Pancreas (tissue), 10 donors: ENCODE measurements at regions not wholly inside any gene's neighbourhood (a gene's known extent, or its start where the extent isn't known, plus 50 kb on each side); places are given as distances from the start of the nearest gene placed in this dataset.

Experiments
- ATAC-seq, 4 donors: fragments of 200-7000 bp; cut with Tn5 transposase; one replicate each; pipeline versions ENCODE4 v1.8.0 to v1.9.1; 2020; ENCODE audit warnings: mild to moderate bottlenecking in 4 of 4, moderate library complexity in 4 of 4
- DNase-seq, 6 donors: peaks; one replicate each; pipeline ENCODE4 v3.0.0-alpha.2; 2020
- FAIRE-seq: peaks from 2 replicates; lab custom pipeline; 2012; peaks lifted over from hg19 to GRCh38; lab: Jason Lieb, UNC
- H3K27ac ChIP-seq, 4 donors: fragments of 200-600 bp; sonication (generic); 1 replicate in 3 of 4; 2 replicates in 1 of 4; pipeline versions ENCODE4 v1.5.0 to v1.8.0; 2020
- H3K27me3 ChIP-seq, 4 donors: fragments of 200-600 bp; one replicate each; pipeline ENCODE4 v1.8.0; 2021
- H3K36me3 ChIP-seq, 3 donors: fragments of 200-600 bp; sonication (generic) in 1 of 3; one replicate each; pipeline versions ENCODE4 v1.5.0 to v1.8.0; 2020 to 2021
- H3K4me1 ChIP-seq, 3 donors: fragments of 200-600 bp; one replicate each; pipeline ENCODE4 v1.8.0; 2021
- H3K4me3 ChIP-seq, 4 donors: fragments of 200-600 bp; sonication (generic) in 2 of 4; one replicate each; pipeline versions ENCODE4 v1.5.0 to v1.8.0; 2020 to 2021
- H3K9me3 ChIP-seq, 4 donors: fragments of 200-600 bp; one replicate each; pipeline ENCODE4 v1.8.0; 2021
- CTCF ChIP-seq, 4 donors: fragments of 200-600 bp; sonication (generic) in 3 of 4; IDR thresholded peaks; one replicate each; pipeline versions ENCODE4 v1.5.0 to v1.8.0; 2021; ENCODE audit warnings: antibody characterized with exemption in 4 of 4
- WGBS, 2 donors: extraction: QIAGEN DNeasy Blood & Tissue Kit; methylation state at CpG; one replicate each; pipeline ENCODE4 v1.1.7; 2013; 5-methylcytosine and 5-hydroxymethylcytosine counted together
- intact Hi-C, 3 donors: fragments of 100-400 bp; cut with DNase I; formaldehyde crosslinking; loops; one replicate each; pipeline versions ENCODE4 v1.11.1 to v1.14.2; 2022
- donor health status: healthy with polysubstance abuse.
- donor health status: DM: no; HTN: no; CAD: no; lungs with moderate emphysema.
- donor health status: DM: no; HTN: no; CAD: no.
- donor health status: control.
- donor health status: control.
- donor health status: Bipolar disorder and iron deficiency.
- donor health status: DM: yes; HTN: yes; CAD: no.
- donor health status: DM: no; HTN: no; CAD: no.
- donor health status: DM: no; HTN: no; CAD: no.
- donor health status: DM: yes; HTN: yes; CAD: no.

GRCh38 chr3:111314898-111315297 is 227.1 kb upstream of the CD96 start:
- WGBS, 2 donors, result 33 to 41% methylated on average over 5 of the region's 5 CpGs
- H3K36me3 ChIP-seq, result no peaks in the 10 kb centered on the region
- H3K9me3 ChIP-seq, result no peaks in the 10 kb centered on the region
- TF ChIP-seq CTCF (IDR thresholded peaks at IDR 0.05), result no peak
- no peak overlapping the region for H3K4me3 ChIP-seq
- H3K27me3 ChIP-seq, result peaks cover 0 to 2% (median 0%) of the 10 kb centered on the region in 4 donors
- peaks cover 0 to 15% (median 2%) of the 10 kb centered on the region in 3 donors for H3K4me1 ChIP-seq
- DNase-seq (no peak), FAIRE-seq (no peak), ATAC-seq (no peak)
- no peak overlapping the region for H3K27ac ChIP-seq
- intact Hi-C loops, result no loop called here

GRCh38 chr3:111315930-111316587 is 225.9 kb upstream of the CD96 start:
- no peak for TF ChIP-seq CTCF (IDR thresholded peaks at IDR 0.05)
- no peak for FAIRE-seq
- 18 to 23% methylated on average over 4 of the region's 4 CpGs for WGBS, 2 donors

GRCh38 chr3:111318289-111318688 is 223.7 kb upstream of the CD96 start:
- Histone ChIP-seq H3K27ac (no peak overlapping the region), H3K36me3 (no peaks in the 10 kb centered on the region), H3K9me3 (no peaks in the 10 kb centered on the region), H3K4me3 (no peak overlapping the region), H3K27me3 (peaks cover 0 to 2% (median 0%) of the 10 kb centered on the region in 4 donors), H3K4me1 (peaks cover 0 to 3% (median 2%) of the 10 kb centered on the region in 3 donors)
- no peak for TF ChIP-seq CTCF (IDR thresholded peaks at IDR 0.05)
- ATAC-seq, result no peak
- FAIRE-seq, result no peak
- 38% methylated on average over 2 of the region's 2 CpGs for WGBS, 2 donors
- intact Hi-C loops, result no loop called here
- DNase-seq, result no peak

More at GRCh38 chr3:111315930-111316587, 225.9 kb upstream of the CD96 start:
- no peak for DNase-seq
- ATAC-seq, result no peak
- H3K27ac ChIP-seq, result no peak overlapping the region
- H3K27me3 ChIP-seq, result peaks cover 0 to 2% (median 0%) of the 10 kb centered on the region in 4 donors
- H3K36me3 ChIP-seq, result no peaks in the 10 kb centered on the region
- H3K4me3 ChIP-seq, result no peak overlapping the region
- intact Hi-C loops, result no loop called here
- peaks cover 0 to 8% (median 2%) of the 10 kb centered on the region in 3 donors for H3K4me1 ChIP-seq
- H3K9me3 ChIP-seq, result no peaks in the 10 kb centered on the region

- H3K27ac ChIP-seq, result no peak overlapping the region
- no peak overlapping the region for H3K4me3 ChIP-seq
- intact Hi-C loops, result no loop called here
- H3K27me3 ChIP-seq, result peaks cover 0 to 2% (median 0%) of the 10 kb centered on the region in 4 donors
- FAIRE-seq, result no peak
- ATAC-seq, result no peak
- peaks cover 0 to 3% (median 2%) of the 10 kb centered on the region in 3 donors for H3K4me1 ChIP-seq
- H3K9me3 ChIP-seq, result no peaks in the 10 kb centered on the region
- WGBS, 2 donors, result 79 to 86% methylated on average over 1 of the region's 1 CpG
- DNase-seq, result no peak
- no peak for TF ChIP-seq CTCF (IDR thresholded peaks at IDR 0.05)
- H3K36me3 ChIP-seq, result no peaks in the 10 kb centered on the region
Observed at GRCh38 chr3:111319598-111319997, 222.4 kb upstream of the CD96 start.

- no peak overlapping the region for H3K27ac ChIP-seq
- H3K27me3 ChIP-seq, result peaks cover 0 to 2% (median 0%) of the 10 kb centered on the region in 4 donors
- WGBS, 2 donors, result 28 to 30% methylated on average over 4 of the region's 4 CpGs
- DNase-seq (no peak), ATAC-seq (no peak), FAIRE-seq (no peak)
- H3K4me3 ChIP-seq, result no peak overlapping the region
- TF ChIP-seq CTCF (IDR thresholded peaks at IDR 0.05), result no peak
- H3K9me3 ChIP-seq, result no peaks in the 10 kb centered on the region
- H3K36me3 ChIP-seq, result no peaks in the 10 kb centered on the region
- intact Hi-C loops, result no loop called here
- peaks cover 0 to 3% (median 0%) of the 10 kb centered on the region in 3 donors for H3K4me1 ChIP-seq
Observed at GRCh38 chr3:111321786-111322185, 220.2 kb upstream of the CD96 start.
